GM18861 (cell line): ENCODE measurements at regions not wholly inside any gene's neighbourhood (a gene's known extent, or its start where the extent isn't known, plus 50 kb on each side); places are given as distances from the start of the nearest gene placed in this dataset.
"Not testable (repeated sequence)": the region's sequence is repeated elsewhere in the genome, so short reads cannot be mapped to it uniquely, and the experiment has no call there.

Source experiments
- ATAC-seq: cut with Tn5 transposase; IDR thresholded peaks from one replicate; pipeline ENCODE4 v1.9.1; 2021; ENCODE audit not compliant: unreplicated experiment

DNA sequence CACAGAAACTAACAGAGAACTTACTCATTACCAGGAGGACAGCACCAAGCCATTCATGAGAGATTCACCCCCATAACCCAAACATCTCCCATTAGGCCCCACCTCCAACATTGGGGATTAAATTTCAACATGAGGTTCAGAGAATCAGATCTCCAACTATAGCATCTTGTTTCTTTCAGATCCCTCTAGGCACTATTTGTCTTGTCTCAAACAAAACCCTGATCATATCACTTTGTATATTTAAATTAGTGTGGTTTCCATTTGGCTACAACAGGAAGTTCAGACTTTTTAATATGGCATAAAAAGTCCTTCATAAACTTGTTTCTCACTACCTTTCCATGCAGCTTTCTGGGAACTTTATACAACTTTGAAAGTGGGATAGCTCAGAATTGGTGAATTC lies 699.0 kb upstream of the MIR17HG start:
- no peak for ATAC-seq

DNA sequence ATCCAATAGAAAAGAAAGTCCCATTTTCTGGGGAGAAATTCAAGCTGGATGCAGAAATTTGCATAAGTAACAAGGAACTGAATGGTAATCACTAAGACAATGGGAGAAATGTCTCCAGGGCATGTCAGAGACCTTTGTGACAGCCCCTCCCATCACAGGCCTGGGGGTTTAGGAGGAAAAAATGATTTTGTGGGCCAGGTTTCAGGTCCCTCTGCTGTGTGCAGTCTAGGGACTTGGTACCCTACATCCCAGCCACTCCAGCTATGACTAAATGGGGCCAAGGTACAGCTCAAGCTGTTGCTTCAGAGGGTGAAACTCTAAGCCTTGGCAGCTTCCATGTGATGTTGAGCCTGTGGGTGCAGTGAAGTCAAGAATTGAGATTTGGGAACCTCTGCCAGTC lies 695.5 kb upstream of the MIR17HG start:
- no peak for ATAC-seq

DNA sequence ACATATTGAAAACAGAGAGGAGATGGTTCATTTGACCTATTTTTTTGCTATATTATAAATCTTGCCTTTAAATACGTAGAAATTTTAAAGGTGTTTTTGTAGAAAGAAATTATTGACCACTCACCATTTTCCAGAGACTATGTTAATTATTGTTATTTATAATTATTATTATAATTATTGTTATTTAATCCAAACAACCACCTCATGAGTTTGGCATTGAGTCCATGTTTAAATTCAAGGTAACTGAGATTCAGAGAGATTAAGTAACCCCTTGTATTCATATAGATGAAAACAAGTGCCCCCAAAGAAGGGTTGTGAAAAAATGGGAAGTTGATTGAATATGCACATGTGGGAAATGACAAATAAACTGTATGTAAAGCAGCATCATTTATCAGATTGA lies 692.5 kb upstream of the MIR17HG start:
- no peak for ATAC-seq

DNA sequence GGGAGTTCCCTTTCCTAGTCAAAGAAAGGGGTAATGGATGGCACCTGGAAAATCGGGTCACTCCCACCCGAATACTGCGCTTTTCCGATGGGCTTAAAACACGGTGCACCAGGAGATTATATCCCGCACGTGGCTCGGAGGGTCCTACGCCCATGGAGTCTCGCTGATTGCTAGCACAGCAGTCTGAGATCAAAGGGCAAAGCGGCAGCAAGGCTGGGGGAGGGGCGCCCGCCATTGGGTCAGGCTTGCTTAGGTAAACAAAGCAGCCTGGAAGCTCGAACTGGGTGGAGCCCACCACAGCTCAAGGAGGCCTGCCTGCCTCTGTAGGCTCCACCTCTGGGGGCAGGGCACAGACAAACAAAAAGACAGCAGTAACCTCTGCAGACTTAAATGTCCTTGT lies 683.3 kb upstream of the MIR17HG start:
- ATAC-seq, result not testable (repeated sequence)

DNA sequence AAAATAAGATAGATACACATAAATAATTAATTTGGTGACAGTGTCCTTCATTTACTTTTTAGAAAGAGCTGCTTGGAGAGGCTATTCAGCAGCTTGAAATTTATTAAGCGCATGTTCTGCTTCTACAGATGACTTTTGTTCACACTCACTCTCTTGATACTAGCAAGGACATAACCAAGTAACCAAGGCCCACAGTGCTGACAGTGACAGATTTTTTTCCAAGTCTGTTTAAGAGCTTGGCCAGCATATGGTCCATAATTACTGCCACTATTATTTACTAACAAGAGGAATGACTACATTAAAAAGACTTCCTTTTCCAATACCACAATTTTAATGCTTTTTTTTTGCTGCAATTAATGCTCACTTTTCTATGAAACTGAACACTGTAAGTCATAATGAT lies 673.7 kb upstream of the MIR17HG start:
- no peak for ATAC-seq

DNA sequence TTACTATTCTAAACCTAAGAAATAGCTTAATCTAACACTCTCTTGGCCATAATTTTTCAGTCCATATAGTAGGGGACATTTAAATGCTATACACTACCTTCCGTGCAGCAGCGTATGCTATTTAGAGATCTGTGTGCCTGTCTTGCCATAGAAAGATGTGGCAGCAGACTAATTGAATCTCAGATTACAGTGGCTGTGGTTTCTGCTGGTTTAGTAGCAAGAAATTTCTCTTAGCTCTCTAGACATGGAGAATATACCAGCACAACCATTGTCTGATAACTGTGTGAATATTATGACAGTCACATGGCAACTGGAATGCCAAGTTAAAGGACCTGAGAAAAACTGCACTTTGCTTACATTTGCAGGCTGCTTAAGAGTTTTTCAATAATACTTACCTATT lies 672.4 kb upstream of the MIR17HG start:
- no peak for ATAC-seq

DNA sequence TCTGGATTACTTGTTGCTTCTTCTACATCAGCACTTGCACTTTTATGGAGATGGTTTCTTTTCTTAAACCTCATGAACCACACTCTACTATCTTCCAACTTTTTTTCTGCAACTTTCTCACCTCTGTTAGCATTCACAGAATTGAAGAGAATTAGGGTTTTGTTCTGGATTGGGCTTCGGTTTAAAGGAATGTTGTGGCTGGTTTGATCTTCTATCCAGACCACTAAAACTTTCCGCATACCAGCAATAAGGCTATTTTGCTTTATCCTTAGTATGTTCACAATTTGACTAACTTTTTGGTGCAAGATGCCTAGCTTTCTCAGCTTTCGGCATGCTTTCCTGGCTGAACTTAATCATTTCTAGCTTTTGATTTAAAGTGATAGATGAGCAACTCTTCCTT lies 666.7 kb upstream of the MIR17HG start:
- ATAC-seq, result no peak

DNA sequence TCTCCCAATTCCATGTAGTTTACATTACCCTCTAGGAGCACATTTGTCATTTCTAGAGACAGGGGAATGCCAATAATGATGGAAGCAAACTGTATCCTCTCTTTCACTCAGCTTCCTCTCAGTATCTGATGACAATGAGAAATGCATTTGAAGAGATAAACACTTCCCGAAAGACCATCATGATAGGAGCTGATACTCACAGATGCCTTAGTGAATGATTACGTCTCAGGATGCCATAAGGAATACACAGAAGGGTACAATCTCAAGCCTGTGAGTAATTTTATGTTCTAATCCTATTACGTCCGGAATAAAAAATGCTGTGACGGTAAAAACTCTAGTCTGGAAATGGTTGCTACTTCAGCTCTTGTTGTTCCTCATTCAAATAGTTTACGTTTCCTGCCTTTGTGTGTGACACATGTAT lies 663.8 kb upstream of the MIR17HG start:
- no peak for ATAC-seq

DNA sequence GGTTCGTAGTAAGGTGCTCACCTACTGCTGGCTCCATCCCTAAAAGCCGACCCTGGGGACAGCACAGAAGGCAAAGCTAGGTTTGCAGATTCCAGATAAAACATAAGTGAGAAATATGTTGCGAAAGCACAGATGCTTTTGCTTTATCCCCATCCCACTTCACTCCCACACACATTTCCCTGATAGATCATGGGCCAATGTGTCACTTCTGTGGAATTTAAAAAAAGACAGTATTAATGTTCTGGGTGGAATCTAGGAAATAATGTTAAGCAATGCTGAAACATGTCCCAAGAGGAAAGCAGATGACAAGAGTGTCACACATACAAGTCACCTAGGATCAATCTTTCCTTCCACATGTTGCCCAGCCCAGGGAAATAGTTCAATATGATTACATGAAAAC lies 661.0 kb upstream of the MIR17HG start:
- ATAC-seq, result no peak

DNA sequence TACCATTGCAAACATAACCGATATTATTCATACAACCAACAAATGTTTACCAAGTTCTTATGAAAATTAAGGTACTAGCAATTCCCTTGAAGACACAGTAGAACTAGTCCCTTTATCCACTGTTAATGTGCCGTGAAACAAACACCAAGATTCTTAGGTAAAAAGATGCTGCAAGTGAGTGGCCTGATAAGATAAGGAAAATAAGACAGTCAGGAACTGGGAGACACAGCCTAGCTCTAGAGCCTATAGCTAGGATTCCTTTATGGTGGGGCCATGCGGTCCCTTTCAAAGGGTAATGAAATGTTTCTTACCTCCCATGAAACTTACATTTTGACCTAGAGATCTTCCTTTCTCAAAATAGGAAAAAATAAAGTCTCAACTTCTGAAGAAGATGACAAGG lies 658.4 kb upstream of the MIR17HG start:
- ATAC-seq, result no peak

DNA sequence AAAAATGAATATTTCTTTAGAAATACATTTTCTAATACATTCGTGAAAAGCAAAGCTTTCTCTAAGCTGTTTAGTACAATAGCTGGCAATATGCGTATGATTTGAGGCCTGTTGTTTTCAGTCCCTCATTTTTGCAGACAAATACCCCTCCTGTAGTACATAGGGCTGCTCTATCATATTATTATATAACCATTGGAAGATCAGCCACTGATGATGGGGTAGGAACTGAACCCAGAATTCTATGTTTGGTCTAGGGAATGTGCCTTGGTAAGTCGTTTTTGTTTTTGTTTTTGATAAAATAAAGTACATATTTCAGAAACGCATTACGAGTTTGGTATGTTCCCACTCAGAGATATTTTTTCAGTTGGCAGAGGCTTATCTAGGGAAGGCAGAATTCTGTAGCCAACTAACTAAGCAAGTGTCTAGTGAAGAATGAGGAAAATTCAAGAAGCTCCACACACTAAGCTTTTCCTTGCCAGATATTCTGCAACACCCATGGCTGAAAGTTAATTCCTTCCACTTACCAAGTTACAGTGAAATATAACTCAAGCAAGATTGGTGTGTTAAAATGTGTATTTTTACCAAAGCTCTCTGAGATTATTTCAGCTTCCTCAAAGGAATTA lies 656.9 kb upstream of the MIR17HG start:
- ATAC-seq, result no peak

DNA sequence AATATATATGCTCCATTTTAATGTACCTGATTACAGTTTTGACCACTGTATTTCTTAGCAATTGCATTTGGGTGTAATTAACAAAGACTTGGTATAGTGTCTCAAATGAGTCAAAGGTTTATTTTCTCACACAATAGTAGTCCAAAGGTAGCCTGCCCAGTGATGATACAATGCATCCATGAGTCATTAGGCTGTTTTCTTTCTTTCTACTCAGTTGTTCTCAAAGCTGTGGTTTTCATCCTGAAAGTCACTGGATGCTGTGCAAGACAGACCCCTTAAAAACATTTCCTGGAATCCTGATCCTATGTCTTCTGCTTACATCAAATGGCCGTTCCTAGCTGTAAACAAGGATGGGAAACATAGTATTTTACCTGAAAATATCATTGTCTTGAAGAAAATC lies 651.2 kb upstream of the MIR17HG start:
- no peak for ATAC-seq

DNA sequence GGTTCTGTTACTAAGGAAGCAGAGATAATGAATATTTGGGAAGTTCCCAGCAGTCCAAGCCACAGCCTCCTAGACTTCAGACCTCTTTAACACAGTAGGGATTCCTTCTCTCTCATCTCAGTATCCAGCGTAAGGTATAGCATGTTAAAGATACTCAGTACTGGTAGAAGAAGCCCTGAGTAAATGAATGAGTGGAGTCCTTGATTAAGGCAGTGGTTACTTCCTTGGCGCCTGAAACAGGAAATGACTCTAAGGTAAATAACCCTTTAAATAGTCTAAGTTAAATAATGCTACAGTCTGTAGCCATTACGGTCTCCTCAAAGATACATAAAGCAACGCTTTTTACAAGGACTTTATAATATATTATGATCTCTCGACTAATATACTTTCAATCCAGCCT lies 650.8 kb upstream of the MIR17HG start:
- ATAC-seq, result no peak

DNA sequence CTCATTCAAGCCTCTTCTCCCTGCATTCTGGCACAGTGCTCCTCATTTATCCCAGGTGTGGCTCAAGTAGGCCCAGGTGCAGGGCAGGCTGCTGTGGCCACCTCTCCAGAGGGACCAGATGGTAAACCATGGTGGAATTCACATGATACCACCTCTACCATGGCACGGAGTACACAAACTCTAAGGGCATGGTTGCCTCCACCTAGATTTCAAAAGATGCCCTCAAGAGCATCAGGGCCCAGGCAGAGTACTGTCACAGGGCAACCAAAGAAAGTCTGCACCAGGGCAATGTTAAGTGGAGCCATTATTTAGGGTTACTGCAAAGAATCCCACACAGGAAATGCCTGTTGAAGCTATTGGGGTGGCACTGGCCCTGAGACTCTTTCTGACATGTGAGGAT lies 647.1 kb upstream of the MIR17HG start:
- no peak for ATAC-seq

DNA sequence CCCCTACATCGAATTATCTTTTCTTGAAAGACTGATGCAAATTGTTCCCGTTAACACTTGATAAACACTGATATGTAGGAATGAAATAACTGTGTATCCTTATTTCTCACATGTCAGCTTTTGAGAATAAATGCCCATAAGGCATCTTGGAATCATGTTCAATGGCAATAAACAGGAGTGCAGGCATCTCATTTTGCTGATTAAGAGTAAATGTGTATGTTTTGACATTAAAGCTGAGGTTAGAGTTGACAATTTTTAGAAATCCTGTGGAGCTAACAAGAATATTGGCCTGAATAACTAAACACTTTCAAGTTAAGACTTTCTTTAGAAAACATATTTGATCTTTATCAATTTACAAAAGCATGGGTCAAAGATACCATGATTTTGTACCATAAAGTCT lies 646.2 kb upstream of the MIR17HG start:
- no peak for ATAC-seq

DNA sequence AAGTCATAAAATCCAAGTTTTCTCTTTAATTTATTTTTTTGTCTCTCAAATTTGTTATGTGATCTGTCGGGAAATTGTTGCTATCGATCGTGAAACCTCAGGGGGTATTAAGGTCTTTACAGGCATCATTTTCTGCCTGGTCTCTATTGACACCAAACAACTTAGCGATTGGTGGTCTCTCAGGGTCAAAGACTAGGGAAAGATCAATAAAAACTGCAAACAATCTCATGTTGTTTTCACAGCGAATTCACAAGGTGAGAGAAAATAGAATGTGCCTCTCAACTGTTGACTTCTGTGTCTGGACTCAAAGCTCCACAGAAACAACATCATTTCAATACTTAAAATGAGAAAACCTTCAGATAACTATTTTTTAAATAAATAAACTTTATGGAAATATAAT lies 645.4 kb upstream of the MIR17HG start:
- no peak for ATAC-seq

DNA sequence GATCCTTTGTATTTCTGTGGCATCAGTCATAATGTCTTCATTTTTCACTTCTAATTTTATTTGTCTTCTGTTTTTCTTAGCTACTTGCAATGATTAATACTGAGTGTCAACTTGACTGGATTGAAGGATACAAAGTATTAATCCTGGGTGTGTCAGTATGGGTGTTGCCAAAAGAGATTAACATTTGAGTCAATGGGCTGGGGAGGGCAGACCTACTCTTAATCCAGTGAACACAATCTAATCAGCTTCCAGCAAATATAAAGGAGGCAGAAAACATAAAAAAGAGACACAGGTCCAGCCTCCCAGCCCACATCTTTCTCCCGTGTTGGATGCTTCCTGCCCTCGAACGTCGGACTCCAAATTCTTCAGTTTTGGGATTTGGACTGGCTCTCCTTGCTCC lies 640.9 kb upstream of the MIR17HG start:
- ATAC-seq, result no peak

DNA sequence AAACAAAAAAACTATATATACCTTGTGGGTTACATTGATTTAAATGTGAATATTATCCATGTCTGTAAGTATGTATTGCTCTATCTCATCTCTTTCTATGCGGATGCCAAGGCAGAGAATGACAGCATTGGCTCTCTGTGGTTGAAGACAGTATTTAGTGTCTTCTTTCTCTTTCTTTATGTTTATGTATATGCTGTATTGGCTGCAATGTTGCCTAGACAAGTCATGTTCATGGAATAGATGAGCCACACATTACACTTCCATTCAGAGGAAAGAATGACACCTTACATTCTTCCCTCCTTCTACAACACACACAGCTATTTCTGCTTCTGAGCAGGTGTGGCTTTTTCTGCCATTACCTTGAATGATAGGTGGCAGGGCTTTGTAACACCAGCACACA lies 639.4 kb upstream of the MIR17HG start:
- ATAC-seq, result no peak

DNA sequence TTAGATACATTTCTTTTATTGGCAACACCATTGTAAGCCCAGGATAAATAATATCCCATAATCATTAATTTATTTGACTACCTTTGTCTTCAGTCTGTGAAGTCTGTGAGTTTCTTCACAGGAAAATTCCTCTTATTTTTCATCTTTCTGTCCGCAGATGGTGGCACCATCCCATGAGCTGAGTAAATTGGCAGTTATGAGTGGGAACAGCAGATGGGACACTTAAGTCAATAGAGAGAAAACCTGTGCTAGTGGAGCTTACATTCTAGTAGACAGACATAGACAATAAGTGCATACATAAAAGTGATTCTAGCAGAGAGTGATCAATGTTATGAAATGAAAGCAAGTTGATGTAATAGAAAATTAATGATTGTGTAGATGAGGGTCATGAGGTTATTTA lies 638.2 kb upstream of the MIR17HG start:
- no peak for ATAC-seq

DNA sequence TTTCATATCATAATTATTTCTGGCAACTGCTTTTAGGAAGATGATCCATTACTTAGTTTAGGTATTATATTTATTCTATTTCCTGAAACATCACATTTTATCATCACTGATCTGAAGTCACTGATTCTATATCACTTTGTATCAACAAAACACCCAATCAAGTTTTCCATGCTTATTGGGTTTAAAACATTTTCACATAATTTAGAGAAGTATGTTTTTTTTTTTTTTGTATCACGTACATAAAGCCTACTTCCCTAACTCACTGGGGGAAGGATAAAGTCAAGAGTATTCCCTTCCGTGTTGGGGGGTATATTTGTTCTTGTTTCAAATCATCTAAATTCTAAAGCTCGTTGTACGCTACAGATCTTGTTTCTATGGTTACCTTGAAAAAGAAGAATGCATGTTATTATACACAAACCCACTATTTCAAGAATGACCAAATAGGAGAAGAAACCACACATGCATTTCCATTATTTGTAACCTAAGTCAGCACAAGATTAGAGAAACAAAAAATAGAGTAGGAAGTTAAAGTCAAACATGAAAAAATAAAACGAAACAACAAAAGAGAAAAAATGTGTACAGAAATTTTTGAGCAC lies 637.2 kb upstream of the MIR17HG start:
- no peak for ATAC-seq

DNA sequence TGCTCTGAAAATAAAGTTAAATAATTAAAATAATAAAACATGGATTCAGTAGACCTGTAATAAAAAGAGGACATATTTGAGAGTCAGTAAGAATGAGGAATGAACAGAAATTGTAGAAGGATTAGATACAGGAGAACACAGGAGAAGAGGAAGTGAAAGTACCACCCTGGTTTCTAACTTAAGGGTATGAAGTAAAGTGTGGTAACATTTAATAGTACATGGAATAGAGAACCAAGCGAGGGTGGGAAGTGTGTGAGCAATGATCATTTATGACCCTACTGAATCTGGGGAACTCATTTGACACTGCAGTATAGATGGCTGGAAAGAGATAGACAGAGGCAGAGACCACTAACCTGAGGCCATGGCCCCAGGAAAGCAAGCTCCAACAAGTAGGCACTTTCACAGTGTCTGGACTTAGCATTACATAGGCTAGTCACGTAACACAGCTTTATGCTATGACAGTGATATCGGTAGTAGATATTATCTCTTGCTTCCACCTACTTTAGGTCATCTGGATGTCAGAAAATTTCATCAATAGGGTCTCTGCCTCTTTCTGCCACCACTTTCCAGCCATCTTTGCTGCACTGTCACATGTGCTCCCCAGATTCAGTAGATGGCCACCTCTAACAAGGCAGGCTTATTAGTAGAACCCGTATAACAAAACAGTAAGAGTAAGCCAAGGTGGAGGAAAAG lies 633.9 kb upstream of the MIR17HG start:
- ATAC-seq, result no peak

DNA sequence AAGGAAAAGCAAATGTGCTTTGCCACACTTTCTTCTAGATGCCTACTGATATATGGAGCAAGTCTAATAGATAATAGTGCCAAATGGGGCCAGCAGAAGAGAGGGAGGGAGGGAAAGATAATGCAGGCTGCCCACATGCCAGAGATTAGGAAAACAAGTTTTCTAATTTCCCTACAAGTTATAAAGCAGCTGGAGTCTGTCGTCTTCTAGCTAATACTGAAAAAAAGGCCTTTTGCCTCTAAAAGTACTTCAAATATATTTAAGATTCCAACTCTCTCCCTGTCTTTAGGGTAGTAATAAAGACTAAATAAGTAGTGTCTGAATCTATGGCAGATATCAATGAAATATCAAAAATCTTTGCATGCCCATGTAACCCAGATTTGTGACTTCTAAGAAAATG lies 632.0 kb upstream of the MIR17HG start:
- no peak for ATAC-seq

DNA sequence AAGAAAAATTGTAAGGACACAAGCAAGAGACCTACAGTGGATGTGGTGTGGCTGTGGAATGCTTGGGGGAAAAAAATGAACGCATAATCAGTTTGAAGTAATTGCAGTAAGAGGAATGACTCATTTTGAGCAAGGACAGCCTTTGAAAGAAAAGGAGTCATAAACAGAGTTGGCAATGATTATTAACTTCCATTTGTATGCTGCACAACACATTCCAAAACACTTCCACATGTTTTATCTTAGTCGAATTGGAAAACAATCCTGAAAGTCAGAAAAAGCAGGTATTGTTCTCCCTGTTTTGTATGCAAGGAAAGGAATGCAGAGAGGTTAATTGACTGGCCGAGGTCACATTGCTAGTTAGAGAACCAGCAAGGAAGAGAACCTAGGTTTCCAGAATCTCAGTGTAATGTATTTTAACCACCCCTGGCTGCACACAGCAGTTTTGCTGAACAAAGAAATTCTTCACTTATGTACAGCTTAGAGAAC lies 630.0 kb upstream of the MIR17HG start:
- no peak for ATAC-seq
